NCI-H526 treated with DMSO at 0.1 percent for 48 hours (cell line): ENCODE measurements at regions not wholly inside any gene's neighbourhood (a gene's known extent, or its start where the extent isn't known, plus 50 kb on each side); places are given as distances from the start of the nearest gene placed in this dataset.
"Not testable (repeated sequence)": the region's sequence is repeated elsewhere in the genome, so short reads cannot be mapped to it uniquely, and the experiment has no call there.

ENCODE experiments used
- DNase-seq: peaks from one replicate; lab custom pipeline; 2025; lab: John Stamatoyannopoulos, UW

DNA sequence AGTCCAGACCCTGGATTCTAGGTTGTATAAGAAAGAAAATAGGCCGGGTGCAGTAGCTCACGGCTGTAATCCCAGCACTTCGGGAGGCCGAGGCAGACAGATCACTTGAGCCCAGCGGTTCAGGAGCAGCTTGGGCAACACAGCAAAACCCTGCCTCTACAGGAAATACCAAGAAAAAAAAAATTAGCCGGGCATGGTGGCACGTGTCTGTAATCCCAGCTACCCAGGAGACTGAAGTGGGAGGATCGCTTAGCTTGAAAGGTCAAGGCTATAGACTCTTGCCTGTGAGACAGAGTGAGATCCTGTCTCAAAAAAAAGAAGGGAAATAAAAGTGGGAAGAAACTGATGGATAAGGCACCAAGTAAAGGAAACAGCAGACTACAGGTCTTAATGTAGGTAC, 287.9 kb upstream of the KLF14 start:
- no peak for DNase-seq

DNA sequence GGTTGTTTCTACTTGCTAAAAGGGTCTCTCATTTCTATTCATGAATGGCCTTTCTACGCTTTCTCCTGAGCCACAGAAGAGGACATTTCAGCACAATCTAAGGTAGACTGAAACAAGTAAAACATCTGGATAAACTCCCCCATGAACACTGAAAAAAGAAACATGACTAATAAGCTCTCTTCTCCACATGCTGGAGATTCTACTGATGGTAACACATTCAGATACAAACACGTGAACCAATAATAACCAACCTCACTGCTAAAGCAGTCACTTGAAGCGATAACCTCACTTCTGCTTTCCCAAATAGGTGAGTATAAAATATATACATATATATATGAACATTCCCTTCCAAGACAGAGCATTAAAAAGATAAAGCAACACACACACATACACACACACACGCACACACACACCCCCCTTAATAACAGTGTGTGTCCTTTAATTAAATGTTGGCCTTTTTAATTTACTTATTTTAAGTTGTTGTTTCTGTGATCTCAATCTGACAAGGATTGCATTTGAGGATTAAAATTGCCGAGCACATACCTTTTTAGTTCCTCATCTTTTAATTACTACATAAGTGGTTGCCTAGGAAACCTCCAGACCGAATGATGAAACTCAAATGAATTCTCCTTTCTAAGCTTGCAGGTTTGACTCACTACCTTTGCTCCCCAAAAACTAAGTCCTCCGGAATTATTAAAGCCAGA, 292.4 kb upstream of the KLF14 start:
- no peak for DNase-seq

DNA sequence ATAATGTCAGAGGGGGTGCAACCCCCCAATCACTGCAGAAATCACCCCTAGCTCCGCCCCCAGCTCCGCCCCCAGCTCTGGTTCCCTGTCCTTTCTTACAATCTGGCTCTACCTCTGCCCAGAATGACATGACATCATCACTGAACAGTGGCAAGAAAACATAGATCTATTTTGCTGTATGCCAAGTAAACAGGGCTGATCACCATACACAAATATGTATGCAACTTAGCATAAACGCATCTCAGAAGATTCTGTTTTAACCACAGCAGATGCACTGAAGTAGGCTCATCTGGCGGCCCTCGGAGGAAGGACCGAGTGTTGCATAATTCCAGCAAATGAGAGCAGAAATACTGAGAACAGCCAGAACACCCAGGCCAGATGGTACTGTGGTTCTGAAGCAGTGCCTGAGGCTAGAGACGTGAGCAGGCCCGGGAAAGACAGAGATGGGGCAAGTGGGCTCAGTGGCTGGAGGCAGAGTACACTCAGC, 293.3 kb upstream of the KLF14 start:
- DNase-seq, result no peak

DNA sequence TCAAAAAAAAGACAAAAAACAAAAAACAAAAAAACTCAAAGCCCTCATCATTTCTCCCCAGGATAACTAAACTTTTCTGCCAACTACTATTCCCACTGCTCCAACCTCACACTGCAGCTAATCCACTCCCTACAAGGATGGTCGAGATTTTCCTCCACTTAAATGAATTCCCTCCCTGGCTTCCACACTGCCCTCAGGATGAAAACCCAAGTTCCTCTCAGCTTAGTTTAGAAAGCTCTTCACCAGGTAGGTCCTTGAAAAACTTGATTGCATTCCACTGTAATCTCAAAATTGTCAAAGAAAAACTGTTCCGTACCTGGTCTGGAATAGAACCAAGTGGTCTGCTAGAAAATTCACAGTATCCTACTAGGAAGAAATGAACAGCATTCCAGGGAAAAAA, 294.3 kb upstream of the KLF14 start:
- no peak for DNase-seq

DNA sequence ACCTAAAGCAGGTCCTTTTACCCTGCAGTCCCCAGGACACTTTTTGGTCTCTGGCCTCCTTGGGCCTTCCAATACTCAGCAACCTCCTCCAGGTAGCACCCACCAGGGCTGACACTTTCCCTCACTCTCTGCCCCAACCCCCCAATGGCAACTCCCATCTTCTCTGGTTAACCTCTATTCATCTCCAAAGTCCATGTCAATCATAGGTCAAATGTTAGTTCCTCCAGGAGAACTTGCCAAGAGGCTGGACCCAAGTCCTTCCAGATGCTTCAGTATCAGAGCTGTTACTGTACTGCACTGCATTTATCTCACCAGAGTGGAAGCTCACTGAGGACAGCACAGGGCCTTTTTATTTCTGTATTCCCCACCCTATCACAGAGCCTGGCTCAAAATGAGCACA, 295.0 kb upstream of the KLF14 start:
- no peak for DNase-seq

DNA sequence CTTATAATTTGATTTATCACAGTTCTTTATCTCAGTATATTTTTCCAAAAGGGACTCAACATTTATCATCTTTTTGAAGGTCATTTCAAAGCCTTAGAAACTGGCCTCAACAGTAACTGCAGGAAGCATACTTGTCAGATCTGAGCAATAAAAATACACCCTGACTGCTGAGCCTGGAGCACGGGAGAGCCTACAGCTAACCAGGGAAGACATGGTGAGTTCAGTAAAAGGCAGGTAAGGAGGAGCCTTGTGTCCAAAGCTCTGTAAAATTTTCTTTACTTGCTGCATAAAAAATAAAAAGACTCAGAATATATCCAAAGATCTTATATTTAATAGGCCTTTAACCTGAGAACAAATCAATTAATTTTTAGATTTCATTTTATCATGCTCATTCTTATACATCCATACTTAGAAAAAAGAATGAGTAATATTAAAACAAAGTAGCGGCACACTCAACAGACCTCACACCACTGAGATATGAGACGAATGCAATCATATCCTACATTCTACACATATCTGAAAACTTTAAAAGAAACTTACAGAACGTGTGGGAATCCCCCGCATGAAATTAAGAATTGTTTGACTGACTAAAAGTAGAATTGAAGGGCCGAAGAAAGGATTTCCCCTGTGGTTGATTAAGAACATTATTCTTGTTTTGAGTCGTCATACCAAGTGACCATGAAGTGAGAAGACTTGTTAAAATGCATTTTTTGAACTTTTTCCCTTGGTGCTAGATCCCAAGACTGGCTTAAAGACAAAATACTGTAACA, 296.4 kb upstream of the MKLN1 start:
- no peak for DNase-seq

DNA sequence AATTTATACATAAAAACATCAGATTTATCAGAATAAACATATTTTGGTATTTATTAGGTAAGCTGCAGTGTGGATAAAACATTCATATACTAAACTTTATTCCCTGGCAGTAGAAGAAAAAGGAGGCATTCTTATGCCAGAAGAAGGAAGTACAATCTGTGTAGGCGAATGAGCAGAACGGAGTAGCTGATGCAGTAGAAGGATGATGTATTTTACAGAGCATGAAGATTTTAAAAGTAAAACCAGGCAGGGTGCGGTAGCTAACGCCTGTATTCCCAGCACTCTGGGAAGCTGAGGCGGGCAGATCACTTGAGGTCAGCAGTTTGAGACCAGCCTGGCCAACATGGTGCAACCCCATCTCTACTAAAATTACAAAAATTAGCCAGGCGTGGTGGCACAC, 294.9 kb upstream of the MKLN1 start:
- DNase-seq, result no peak

DNA sequence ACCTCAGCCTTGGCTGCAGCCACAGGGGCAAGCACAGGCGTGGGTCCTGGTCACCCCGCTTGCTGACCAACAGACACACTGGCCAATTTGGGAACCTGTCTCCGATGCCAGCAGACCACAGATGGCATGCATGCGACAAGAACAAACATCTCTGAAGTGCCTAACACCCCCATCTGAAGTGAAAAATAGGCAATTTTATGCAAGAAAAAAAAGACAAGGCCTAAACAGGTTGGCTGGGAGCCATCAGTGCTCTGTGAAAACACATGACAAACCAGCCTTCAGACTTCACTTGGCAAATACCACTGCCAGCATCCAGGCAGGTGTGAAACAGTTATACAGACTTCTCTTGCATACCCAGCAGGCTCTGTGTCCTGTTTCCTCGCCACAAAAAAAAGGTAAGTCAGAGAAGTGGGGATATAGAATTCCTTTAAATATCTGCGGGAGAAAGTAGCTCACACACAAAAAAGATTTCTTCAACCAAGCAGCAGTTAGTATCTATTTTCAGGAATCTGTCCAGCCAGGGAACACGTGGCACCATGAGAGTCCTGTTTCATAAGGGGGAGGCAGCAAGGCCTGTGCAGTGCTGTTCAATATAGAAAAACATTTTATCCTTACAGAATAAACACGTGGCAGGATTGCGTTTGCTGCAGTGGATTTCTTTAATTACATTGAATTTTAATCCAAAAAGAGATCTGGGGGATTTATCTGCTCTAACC, 293.4 kb upstream of the MKLN1 start:
- DNase-seq, result no peak

DNA sequence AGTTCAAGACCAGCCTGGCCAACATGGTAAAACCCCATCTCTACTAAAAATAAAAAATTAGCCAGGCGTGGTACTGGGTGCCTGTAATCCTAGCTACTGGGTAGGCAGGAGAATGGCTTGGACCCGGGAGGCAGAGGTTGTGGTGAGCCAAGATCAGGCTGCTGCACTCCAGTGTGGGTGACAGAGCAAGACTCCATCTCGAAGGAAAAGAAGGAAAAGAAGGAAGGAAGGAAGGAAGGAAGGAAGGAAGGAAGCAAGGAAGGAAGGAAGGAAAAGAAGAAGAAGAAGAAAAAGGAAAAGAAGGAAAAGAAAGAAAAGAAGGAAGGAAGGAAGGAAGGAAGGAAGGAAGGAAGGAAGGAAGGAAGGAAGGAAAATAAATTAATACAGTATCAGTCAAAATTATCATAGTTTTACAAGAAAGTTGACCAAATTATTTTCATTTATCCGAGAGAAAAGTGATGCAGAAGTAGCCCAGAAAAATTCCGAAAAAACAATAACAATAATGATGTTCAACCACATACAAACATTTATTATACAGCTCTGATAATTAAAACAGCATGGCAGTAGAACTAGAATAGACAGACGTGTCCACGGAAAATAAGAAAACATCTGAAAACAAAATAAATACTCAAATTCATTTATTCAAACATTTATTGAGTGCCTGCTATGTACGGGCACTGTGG, 292.4 kb upstream of the MKLN1 start:
- no peak for DNase-seq

DNA sequence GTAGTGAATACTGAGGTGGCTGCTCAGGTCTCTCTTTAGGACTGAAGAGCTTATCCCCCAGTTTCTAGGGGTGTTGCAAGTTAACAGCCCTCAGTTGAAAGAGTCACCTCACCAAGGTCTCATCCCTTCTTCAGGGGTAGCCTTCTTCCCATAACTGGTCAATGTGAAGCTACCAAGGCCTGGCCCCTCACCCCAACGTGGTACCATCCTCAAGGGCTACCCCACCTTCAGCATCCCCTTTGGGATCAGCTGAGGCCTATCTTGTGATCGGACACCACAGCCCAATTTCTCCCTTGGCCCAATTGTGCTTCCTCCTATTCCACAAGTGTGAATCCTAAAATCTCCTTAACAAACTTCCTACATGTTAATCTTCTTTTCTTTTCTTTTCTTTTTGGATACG, 289.5 kb upstream of the MKLN1 start:
- no peak for DNase-seq

DNA sequence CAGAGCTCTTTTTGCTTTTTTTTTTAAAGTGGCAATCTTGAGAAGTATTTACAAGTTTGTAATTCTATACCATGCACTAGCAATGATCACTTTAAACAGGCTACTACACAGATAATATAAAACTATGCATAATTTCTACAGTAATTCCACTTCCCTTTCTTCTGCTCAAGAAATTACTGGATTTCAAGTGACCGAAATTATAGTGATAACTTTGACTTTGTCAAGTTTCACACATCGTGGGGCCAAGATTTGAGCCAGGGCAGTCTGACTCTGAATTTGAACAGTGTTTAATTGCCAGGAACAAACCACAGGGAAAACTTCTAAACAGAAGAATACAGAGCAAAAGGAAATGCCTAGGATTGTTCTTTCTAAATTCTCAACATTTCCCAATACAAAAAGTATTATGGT, 288.3 kb upstream of the MKLN1 start:
- DNase-seq, result no peak

DNA sequence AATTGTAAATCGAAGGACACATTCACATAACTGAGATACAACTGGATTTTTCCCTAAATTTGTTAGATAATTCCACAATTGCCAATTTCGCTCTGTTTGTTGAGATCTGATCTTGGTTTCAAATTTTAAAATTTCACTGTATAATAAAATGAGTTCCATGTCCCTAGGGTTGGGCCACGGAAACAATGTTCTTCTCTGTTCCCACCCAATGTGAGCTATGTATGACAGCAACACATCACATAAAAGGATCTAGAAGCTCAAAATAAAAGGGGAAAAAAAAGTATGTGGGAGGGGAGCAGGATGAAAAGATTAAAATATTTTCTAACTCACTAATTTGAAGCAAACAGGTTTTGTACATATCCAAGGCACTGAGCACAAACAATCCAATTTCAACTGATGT, 287.8 kb upstream of the MKLN1 start:
- no peak for DNase-seq

DNA sequence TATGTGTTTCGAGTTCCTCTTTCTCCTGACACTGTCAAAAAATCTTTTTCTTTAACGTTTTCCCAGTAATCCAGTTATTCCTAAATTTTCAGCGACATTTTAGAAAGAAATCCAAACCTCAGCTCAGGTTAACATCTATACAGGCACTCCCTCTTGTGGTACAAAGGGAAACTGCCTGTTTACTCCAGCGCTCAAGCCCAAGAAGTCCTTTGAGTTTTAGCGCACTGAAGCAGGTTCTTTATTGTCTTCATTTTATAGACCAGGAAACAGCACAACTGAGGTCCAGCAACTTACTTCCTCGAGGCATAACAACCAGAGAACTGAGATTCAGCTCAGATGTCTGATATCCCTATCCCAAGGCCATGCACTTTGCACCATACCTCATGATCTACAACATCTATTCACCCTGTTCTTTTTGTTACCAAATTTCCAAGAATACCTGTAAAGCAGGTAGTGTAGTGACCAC, 287.2 kb upstream of the MKLN1 start:
- peak; percentile 39 for DNase-seq

DNA sequence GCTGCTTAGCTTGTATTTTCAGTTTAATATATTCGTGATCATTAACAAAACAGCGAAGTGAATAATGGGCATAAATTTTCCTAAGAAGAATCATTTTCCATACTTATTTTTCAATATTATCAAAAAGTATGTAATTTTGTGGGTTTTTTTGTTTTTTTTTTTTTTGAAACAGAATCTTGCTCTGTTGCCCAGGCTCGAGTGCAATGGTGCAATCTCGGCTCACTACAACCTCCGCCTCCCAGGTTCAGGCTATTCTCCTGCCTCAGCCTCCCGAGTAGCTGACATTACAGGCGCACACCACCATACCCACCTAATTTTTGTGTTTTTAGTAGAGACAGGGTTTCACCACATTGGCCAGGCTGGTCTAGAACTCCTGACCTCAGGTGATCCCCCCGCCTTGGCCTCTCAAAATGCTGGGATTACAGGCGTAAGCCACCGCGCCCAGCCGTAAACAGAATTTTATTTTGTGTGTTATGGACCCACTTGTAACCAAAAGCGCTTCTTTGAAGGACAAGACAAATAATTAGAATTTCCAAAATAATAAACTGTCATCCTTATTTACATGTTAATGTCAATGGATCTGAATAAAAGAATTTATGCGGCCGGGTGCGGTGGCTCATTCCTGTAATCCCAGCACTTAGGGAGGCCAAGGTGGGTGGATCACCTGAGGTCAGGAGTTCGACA, 286.5 kb upstream of the MKLN1 start:
- DNase-seq, result not testable (repeated sequence)

DNA sequence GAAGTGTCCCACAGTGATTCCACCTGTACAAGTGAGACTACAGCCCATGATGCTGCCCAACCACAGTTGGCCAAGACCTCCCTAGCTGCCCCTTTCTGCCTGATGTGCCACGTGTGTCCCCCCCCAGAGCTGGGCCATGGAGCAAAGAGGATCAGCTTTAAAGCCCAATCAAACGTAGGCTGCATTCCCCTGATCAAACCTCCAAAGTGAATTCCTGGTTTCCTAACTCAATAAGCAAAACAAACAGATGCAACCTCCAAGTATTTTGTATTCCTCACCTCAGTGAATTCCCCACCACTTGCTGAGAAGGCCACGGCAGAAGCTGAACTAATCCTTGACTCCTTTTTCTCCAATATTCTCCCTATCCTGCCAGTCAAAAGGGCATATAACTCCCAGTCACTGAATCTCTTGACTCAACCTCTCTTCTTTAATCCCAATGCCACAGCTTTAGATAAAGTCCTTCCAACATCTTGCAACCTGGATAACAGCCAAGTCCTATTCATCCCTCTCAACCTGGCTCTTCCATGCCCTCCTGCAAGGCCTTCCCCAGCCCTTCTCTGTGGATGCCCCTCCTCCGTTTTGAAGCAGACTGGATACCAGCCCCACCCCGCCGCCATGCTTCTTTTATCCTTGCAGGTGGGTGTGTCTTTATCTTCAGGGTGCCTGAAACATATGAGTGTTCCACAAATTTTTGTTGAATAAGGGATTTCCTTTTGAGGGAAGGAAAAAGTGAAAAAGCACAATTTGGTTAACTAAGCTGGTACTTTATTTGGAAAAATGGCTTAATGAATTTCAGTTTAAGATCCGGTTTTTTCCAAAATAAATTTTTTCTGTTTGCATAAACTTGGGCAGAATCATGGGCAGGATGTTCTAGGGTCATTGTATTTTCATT, 285.2 kb upstream of the MKLN1 start:
- DNase-seq, result no peak

DNA sequence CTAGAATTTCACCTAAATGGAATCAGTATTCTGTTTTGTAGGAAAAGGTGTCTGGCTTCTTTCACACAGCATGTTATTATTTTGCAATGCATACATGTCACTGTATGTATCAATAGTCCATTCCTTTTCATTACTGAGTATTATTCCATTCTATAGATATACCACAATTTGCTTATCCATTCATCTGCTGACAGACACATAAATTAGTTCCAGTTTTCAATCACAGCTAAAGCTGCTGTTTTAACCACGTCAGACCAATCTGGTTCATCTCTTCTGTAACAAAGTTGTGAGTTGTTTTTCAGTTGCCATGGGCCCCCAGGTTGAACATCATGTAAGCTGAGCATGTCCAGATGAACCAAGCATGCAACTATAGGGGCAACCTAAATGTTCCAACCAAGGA, 282.1 kb upstream of the MKLN1 start:
- no peak for DNase-seq

DNA sequence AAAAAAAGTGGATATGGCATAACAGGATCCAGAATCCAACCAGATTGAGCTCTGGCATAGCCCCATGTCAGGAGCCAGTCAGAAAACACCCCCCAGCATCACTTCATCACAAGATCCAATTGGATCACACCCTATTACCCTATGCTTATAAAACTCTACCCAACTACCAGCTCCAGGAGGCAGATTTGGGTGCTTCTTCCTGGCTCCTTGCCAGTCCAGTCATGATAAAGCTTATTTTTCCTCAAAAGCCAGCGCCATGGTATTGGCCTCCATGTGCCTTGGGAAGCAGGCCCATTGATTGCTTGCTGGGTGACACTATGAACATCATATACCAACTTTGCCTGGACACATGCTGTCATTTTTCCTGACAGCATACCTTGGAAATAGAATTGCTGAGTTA, 281.4 kb upstream of the MKLN1 start:
- no peak for DNase-seq

DNA sequence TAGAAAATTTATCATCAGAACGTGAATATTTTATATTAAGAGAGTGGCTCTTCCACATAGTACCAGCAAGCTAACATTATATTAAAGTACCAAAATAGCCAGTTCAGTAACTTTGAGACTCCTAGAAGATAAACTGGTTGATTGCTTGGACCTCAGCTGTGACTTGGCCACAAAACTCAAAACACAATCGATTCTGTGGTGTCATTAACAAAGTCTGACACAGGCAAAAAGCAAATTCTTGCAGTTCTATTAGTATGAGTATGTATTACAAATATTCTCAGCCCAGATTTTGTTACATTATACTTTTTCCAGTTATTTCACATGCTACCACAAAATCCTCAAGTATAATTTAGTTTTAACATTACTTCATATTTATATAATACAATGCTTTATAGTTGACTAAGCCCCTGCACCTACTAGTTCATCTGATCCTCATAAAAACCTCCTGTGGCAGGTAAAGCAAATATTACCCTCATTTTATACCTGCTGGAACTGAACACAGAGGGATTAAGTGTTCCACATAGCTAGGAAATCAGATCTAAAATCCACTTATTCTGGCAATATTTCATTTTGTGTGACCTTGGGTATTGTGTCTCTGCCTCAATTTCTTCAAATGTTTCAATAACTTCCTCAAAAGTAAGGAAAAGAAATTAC, 279.9 kb upstream of the MKLN1 start:
- no peak for DNase-seq

DNA sequence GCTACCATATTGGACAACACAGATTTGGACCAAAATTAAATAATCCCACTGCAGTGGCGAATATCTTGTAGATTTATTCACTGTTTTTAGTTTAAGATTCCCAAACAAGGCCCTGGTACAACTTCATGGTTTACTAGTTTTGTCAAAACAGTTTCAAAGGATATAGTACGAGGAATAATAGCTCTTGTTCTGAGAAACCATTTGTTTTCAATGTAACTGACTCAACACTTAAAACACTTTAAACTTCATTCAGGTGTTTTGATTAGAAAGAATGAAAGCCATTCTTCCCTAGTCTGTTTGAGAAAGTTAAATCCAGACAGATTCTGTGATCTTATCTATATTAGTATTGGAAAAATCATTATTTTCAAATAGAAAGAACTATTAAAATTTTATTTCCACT, 276.4 kb upstream of the MKLN1 start:
- DNase-seq, result no peak

DNA sequence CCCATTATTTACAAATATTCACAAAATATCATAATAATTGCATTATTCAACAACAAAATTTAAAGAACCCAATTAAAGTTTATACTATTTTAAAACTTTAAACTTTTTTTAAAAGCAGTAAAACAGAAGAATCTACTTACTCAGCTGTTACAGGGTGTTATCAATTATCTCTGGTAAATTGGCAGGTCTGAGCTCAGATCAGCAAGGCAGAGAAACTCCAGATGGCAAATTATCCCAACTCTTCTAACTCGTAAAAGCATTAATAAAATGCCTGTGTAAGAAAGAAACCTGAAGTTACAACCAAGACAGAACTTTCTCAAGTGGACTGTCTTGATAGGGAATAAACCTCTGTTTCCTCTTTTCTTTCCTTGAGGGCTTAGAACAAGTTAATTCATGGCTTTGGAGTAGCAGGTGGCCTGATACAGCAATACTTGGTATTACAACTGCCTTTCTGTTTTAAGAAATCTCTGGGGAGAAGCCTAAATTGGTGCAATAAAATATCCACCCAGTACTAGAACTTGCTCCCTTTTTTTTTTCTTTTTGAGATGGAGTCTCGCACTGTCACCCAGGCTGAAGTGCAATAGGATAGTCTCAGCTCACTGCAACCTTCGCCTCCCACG, 275.3 kb upstream of the MKLN1 start:
- DNase-seq, result no peak
